COLO668 (cell line): ENCODE measurements at regions not wholly inside any gene's neighbourhood (a gene's known extent, or its start where the extent isn't known, plus 50 kb on each side); places are given as distances from the start of the nearest gene placed in this dataset.

ENCODE experiments used
- DNase-seq: peaks from one replicate; lab custom pipeline; 2025; ENCODE audit not compliant: unreplicated experiment; lab: John Stamatoyannopoulos, UW

GRCh38 chr14:54207476-54208462 is 189.0 kb upstream of the CDKN3 start:
- DNase-seq: no peak

GRCh38 chr14:54208751-54209150 is 188.1 kb upstream of the CDKN3 start:
- DNase-seq: no peak

GRCh38 chr14:54209511-54210250 is 187.1 kb upstream of the CDKN3 start:
- DNase-seq: no peak

- DNase-seq: no peak
These were observed 185.1 kb upstream of the CDKN3 start for GRCh38 chr14:54211551-54212308.

GRCh38 chr14:54213536-54213935 is 183.3 kb upstream of the CDKN3 start:
- DNase-seq: no peak

GRCh38 chr14:54216827-54217226 is 180.0 kb upstream of the CDKN3 start:
- no peak for DNase-seq

- no peak for DNase-seq
These were observed 177.3 kb upstream of the CDKN3 start for GRCh38 chr14:54219261-54220070.

GRCh38 chr14:54220071-54220703 is 176.6 kb upstream of the CDKN3 start:
- DNase-seq: no peak

GRCh38 chr14:54220704-54221431 is 175.9 kb upstream of the CDKN3 start:
- DNase-seq: no peak

GRCh38 chr14:54221432-54221803 is 175.4 kb upstream of the CDKN3 start:
- DNase-seq: no peak

- no peak for DNase-seq
These were observed 174.8 kb upstream of the CDKN3 start for GRCh38 chr14:54221971-54222370.

GRCh38 chr14:54223831-54224402 is 172.9 kb upstream of the CDKN3 start:
- no peak for DNase-seq

- no peak for DNase-seq
These were observed 171.2 kb upstream of the CDKN3 start for GRCh38 chr14:54225457-54226060.

- DNase-seq: no peak
These were observed 170.7 kb upstream of the CDKN3 start for GRCh38 chr14:54226103-54226502.

GRCh38 chr14:54226558-54226957 is 170.2 kb upstream of the CDKN3 start:
- no peak for DNase-seq

- no peak for DNase-seq
These were observed 167.7 kb upstream of the CDKN3 start for GRCh38 chr14:54229136-54229535.

- DNase-seq: no peak
These were observed 166.2 kb upstream of the CDKN3 start for GRCh38 chr14:54230645-54231044.

GRCh38 chr14:54232735-54233134 is 164.1 kb upstream of the CDKN3 start:
- no peak for DNase-seq

- no peak for DNase-seq
These were observed 155.3 kb upstream of the CDKN3 start for GRCh38 chr14:54241517-54241916.
